Esophagus squamous epithelium (tissue), 4 donors: ENCODE measurements at regions not wholly inside any gene's neighbourhood (a gene's known extent, or its start where the extent isn't known, plus 50 kb on each side); places are given as distances from the start of the nearest gene placed in this dataset.

Experiments used
- CTCF ChIP-seq, 6 experiments: fragments of 450-650 bp in 4 of 6; fragments of 200-600 bp in 2 of 6; sonication (generic) in 2 of 6; IDR thresholded peaks; one replicate each; pipeline ENCODE4 v1.5.1; 2016 to 2019; ENCODE audit warnings: antibody characterized with exemption in 6 of 6, mild to moderate bottlenecking in 4 of 6, moderate library complexity in 4 of 6
- POLR2A ChIP-seq, 4 donors: fragments of 450-650 bp; IDR thresholded peaks; one replicate each; pipeline ENCODE4 v1.6.1; 2017; ENCODE audit warnings: antibody characterized with exemption in 4 of 4, mild to moderate bottlenecking in 4 of 4, moderate library complexity in 3 of 4

DNA sequence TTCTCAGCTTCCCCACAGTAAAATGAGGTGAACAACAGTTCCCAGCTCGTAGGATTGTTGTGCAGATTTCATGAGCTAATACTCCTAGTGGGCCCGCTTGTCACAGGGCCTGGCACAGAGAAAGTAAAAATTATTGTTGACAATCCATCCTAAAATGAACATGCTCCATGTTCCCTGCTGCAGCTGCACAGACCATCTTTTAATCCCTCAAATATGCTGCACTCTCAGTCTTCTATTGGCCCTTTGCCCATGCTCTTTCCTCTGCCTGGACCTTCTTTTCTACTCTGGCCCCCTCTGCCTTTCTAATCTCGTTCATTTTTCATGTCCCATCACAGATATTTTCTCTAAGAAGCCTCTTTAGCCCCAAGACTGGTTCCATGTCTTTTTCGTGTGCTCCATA lies 117.7 kb upstream of the NR3C1 start:
- TF ChIP-seq CTCF (IDR thresholded peaks at IDR 0.05) (no peak), POLR2A (IDR thresholded peaks at IDR 0.05) (no peak)
